Renal cortical epithelial cell (primary cell): ENCODE measurements at regions not wholly inside any gene's neighbourhood (a gene's known extent, or its start where the extent isn't known, plus 50 kb on each side); places are given as distances from the start of the nearest gene placed in this dataset.

Experiments used
- DNase-seq: peaks from one replicate; pipeline ENCODE4 v3.0.0-alpha.2; 2011; ENCODE audit warnings: low read depth

DNA sequence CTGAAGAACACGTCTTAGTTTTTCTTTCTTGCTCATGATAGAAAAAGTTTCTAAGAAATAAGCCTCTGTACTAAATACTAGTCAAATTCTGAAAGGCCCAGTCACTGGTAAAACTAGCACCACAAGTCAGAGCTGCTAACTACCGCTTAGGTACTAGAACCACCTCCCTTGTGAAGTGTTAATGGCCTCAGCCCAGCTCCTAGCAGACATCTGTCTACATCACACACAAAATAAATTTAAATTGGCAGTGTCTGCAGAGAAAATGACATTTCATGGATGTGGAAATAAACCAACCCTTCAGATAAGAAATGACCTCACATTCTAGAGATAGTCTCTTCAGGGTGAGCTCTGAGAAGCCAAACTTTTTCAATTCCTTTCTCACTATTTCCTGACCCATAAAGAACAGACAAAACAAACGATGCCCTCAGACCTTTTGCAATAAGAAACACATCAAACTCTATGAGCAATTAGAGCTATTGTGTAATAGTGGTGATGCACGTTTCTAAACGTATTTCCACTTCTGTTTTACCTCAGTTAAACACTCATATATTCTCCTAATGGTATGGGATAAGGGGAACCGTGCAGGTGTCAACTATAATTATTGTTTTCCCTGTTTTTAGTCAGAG, 70.3 kb upstream of the DSG1 start:
- peak; percentile 65 for DNase-seq

DNA sequence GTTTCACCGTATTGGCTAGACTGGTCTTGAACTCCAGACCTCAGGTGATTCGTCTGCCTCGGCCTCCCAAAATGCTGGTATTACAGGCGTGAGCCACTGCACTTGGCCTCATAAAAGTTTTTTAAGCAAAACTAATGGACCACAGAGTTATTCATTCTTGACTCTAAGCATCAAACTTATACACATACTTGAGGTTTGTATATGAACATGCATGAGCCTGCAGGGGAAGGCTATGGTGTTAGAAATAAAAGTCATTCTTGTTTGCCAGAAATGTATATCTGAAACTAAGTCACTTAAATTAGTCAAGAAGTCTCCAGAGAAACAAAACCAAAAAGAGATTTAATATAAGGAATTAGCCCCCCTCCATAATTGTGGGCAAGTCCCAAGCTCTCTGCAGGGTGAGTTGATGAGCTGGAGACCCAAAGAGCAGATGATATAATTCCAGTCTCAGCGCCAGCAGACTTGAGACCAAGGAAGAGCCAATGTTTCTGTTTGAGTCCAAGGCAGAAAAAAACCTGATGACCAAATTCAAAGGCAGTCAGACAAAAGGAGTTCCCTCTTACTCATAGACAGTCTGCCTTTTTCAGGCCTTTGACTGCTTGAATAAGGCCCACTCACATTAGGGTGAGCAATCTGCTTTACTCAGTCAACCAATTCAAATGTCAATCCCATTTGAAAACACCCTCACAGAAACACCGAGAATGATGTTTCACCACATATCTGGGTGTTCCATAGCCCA, 69.0 kb upstream of the DSG1 start:
- DNase-seq: peak; percentile 94

DNA sequence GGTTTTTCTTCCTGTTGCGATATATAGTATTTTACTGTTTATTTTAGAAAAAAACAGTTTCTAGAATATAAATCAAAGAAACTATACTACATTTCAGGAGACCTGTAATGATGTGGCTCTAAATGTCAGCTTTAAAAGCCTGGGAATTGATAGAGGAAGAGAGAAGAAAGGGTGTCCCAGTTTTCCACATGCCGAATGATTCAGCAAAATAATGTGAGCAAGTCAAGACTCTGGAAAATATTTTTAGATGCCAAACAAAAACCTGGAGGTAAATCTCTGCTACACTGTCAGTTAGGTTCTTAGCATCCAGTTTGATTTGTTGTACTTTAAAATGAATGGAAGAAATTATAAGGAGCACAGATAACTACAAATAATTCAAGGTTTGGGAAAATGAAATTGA, 67.1 kb upstream of the DSG1 start:
- peak; percentile 29 for DNase-seq

DNA sequence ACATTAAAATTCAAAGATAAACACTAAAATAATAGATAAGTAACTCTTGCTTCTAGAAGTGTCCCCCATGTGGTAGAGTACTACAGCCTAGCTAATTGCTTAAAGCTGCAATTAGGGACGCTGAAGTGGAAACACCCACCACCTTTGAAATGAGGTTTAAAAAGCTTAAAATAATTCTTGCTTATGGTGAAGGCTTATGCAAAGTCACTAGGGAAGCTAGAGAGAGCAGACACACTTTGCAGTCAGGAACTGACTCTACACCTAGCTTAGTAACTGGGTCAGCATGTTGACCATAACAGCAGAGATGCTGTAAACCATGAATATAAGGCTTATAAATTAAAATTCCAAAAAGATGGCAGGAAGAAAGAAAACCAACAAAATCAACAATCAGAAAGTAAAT, 65.4 kb upstream of the DSG1 start:
- no peak for DNase-seq

DNA sequence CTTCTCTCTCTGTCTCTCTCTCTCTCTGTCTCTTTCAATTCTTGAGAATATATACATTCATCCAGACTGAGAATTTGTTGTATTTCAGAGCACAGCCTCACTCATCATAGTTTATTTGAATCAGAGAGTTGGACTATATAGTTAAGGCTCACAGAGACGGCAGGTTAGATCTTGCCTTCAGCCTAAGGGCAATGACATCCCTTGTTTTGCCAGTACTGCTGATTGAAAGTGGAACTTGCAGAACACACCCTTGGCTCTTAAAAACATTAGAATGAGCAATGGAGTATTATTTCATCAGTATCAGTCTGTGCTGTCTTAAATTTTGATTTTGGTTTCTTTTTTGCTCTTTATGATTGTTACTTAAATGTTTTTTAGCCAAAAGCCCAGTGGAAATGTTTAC, 62.0 kb upstream of the DSG1 start:
- no peak for DNase-seq

DNA sequence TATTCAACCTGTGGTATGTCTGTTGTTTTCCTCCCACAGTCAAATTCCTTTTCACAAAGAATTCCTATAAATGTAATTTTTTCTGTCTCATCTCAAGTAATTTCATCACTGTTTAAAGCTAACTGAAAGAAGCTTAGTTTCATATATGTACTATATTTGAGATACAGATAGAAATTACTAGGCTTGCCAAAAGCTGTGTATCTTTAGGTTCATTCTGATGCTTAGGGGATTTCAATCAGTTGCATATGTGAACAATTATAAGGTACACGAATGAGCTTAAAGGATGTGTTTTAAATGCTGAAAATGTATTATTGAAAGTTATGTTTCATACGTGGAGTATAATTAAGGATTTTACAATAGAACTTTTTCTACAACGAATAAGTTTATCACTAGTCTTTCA, 59.2 kb upstream of the DSG1 start:
- no peak for DNase-seq

DNA sequence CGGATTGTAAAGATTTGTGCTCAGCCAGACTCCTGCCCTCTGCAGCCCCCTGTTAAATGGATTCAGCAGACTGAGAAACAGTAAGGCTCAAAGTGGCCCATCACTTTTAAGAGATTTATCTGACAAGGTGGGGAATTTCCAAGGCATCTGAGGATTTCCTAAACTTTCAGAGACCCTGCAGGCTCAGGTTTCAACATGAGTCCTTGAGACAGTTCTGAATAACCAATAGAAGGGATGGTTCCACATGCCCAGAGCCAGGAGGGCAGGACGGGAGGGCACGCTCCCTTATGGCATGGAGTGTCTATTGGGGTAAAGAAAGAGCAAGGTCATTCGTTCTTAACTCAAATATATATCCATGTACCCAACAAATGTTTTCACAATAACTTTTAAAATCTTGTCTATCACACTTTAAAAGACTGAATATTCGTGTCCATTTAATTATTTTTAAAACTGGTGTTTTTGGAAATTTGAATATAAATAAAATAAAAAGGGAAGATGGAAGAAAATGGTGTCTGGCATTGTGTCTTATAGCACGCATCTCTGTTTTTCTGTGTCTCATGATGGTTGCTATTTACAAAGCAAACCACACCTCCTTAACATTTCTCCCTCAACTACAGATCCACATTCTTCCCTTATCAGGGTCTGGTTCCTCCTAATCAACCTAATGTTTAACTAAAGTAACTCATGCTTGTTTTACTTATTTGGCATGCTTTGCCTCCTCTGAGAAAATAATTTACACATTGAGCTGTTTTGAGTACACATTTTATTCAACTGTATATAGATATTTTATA, 56.0 kb upstream of the DSG1 start:
- peak; percentile 51 for DNase-seq

DNA sequence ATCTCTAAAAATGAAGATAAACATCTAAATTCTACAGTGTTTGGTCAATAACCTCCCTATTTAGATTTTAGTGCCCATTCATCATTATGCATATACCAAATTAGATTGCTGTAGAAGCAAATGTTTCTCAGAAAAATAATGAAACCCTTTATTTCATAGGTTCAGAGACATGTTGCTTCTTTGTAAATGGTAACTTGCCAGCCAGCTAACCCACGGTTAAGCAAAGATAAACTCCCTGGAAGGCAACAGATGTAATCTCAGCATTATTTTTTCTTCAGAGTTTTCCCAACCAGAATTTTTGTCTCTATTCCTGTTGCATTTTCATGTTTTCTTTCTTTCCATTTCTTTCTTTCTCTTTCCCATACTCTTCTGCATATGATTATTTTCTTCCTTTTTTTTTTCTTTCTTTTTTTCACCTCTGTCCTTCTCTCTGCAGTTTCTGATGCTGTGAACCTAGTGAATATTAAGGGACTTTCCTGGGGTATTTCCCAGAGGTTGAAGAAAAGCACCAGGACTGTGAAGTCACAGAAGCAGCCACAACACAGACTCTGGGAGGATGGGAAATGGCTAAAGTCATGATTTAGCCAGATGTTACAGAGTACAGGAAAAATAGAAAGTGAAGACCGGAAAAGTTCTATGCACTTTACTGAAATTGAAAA, 50.0 kb upstream of the DSG1 start:
- peak; percentile 33 for DNase-seq
